ENCODE measurements at regions not wholly inside any gene's neighbourhood (a gene's known extent, or its start where the extent isn't known, plus 50 kb on each side); places are given as distances from the start of the nearest gene placed in this dataset.
"Not testable (repeated sequence)": the region's sequence is repeated elsewhere in the genome, so short reads cannot be mapped to it uniquely, and the experiment has no call there.

GRCh38 chr2:89756616-89757015 is 1065.1 kb downstream of the RPIA start:
- not testable (repeated sequence) for H3K9me3 ChIP-seq, H3K4me1 ChIP-seq, H3K36me3 ChIP-seq, H3K27ac ChIP-seq, H3K27me3 ChIP-seq, H4K20me1 ChIP-seq, H3K4me3 ChIP-seq, H3K9ac ChIP-seq, H3K4me2 ChIP-seq

- H3K4me3 ChIP-seq, H3K4me2 ChIP-seq, H3K36me3 ChIP-seq, H3K27me3 ChIP-seq, H3K9me3 ChIP-seq, H4K20me1 ChIP-seq, H3K27ac ChIP-seq, H3K4me1 ChIP-seq, H3K9ac ChIP-seq: not testable (repeated sequence)
Observed at GRCh38 chr2:89758332-89759026, 1067.0 kb downstream of the RPIA start.

- H3K9me3 ChIP-seq: peaks cover 26% of the 10 kb centered on the region
- H3K4me3 ChIP-seq: not testable (repeated sequence)
Observed at GRCh38 chr2:89760762-89761161, 1069.3 kb downstream of the RPIA start.

DNA sequence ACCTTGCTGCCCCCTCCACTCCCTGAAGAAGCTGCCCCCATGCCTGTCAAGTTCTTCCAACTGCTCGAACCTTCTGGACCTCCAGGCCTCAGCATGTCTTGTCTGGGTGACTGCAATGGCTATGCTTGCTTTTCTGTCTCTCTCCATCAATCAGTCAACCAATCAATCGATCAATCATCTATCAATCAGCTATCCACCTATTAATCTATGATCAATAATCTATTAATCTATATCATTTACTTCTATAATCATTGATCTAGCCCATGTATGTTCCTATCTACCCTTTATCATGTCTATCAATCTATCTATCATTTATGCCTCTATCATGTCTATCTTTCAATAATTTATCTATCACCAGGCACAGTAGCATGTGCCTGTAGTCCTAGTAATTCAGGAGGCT is 1069.7 kb downstream of the RPIA start:
- not testable (repeated sequence) for H3K27ac ChIP-seq, H3K4me1 ChIP-seq, H3K27me3 ChIP-seq, H3K4me3 ChIP-seq, H4K20me1 ChIP-seq, H3K9ac ChIP-seq, H3K4me2 ChIP-seq, H3K36me3 ChIP-seq
- H3K9me3 ChIP-seq: peaks cover 29% of the 10 kb centered on the region

More at GRCh38 chr2:89760762-89761161, 1069.3 kb downstream of the RPIA start:
- not testable (repeated sequence) for H3K4me2 ChIP-seq, H4K20me1 ChIP-seq, H3K36me3 ChIP-seq, H3K27me3 ChIP-seq, H3K9ac ChIP-seq, H3K27ac ChIP-seq, H3K4me1 ChIP-seq

- H4K20me1 ChIP-seq, H3K27ac ChIP-seq, H3K4me3 ChIP-seq, H3K4me2 ChIP-seq, H3K9ac ChIP-seq, H3K36me3 ChIP-seq, H3K4me1 ChIP-seq: not testable (repeated sequence)
- H3K9me3 ChIP-seq: peaks cover 36% of the 10 kb centered on the region
- H3K27me3 ChIP-seq: peaks cover 14% of the 10 kb centered on the region
Observed at GRCh38 chr2:89761863-89762262, 1070.4 kb downstream of the RPIA start.

- not testable (repeated sequence) for H3K4me1 ChIP-seq, H3K9ac ChIP-seq, H4K20me1 ChIP-seq, H3K27ac ChIP-seq, H3K36me3 ChIP-seq, H3K4me2 ChIP-seq, H3K4me3 ChIP-seq
- Histone ChIP-seq H3K9me3 (peaks cover 44% of the 10 kb centered on the region), H3K27me3 (peaks cover 22% of the 10 kb centered on the region)
Observed at GRCh38 chr2:89762461-89763253, 1071.2 kb downstream of the RPIA start.

DNA sequence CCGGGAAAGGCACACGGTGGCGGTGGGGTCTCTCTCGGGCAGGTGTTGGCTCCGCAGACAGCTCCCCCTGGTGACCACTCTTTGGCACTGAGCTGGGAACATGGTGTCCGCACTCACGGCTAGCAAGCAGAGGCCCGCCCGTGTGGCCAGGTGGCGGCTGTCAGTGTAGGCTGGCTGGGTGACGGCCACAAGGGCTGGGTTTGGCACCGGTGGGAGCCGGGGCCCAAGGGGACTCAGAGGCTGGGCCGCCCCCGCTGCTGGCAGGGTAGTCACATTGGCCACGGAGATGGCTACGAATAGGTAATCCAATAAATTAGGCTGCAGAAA is 1071.7 kb downstream of the RPIA start:
- no peak for TF ChIP-seq Cebpa-rat (IDR thresholded peaks at IDR 0.05)

DNA sequence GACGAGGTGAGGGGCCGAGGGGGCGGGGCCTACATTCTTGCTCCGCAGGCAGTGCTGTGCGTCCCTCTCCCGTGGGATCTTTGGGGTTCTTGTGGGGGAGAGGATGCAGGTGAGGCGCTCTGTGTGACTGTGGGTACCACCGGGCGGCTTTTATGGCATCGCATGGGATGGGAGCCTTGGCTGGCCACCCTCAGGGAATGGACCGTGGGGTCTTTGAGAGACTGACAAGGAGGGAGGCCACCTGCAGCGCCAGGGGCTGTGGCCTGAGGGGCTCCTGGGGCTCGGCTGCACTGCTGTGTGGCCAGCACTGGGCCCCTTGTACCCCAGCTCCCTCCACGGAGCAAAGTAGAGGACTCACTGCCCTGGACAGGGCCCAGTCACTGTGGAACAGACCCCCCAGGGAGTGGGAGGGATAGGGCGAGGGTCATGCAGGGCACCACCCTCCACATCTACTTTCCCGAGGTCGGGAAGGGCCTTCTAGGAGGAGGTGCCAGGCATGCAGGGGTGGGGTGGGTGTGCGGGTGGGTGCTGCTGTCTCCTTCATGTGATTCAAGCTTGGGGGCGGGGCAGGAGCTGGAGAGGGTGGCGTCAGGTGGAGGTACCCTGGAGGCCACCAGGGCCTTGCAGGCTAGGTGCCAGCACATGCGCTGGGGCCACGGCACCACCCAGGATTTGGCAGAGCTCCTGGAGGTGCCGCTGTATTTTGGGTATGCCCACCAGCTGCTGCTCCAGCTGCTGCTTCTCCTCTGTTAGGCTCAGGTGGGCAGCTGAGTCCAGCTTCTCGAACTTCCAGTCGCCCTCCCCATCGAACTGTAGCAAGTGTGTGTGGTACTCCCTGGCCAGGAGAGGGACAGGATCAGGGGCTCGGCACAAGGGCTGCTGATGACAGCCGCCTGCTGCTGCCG is 1072.4 kb downstream of the RPIA start:
- Histone ChIP-seq H3K27me3 (peaks cover 34% of the 10 kb centered on the region), H3K4me3 (no peak overlapping the region), H3K9me3 (peaks cover 47% of the 10 kb centered on the region), H3K4me1 (no peaks in the 10 kb centered on the region), H3K36me3 (no peaks in the 10 kb centered on the region), H3K9ac (no peak overlapping the region), H3K4me2 (no peak overlapping the region), H4K20me1 (no peaks in the 10 kb centered on the region), H3K27ac (no peak overlapping the region)
- no peak for TF ChIP-seq Cebpa-rat (IDR thresholded peaks at IDR 0.05)

More for the DNA sequence above, 1071.7 kb downstream of the RPIA start:
- Histone ChIP-seq H3K9ac (no peak overlapping the region), H3K36me3 (no peaks in the 10 kb centered on the region), H3K4me3 (no peak overlapping the region), H4K20me1 (no peaks in the 10 kb centered on the region), H3K4me2 (no peak overlapping the region), H3K27ac (no peak overlapping the region), H3K4me1 (no peaks in the 10 kb centered on the region), H3K27me3 (peaks cover 28% of the 10 kb centered on the region), H3K9me3 (peaks cover 47% of the 10 kb centered on the region)

DNA sequence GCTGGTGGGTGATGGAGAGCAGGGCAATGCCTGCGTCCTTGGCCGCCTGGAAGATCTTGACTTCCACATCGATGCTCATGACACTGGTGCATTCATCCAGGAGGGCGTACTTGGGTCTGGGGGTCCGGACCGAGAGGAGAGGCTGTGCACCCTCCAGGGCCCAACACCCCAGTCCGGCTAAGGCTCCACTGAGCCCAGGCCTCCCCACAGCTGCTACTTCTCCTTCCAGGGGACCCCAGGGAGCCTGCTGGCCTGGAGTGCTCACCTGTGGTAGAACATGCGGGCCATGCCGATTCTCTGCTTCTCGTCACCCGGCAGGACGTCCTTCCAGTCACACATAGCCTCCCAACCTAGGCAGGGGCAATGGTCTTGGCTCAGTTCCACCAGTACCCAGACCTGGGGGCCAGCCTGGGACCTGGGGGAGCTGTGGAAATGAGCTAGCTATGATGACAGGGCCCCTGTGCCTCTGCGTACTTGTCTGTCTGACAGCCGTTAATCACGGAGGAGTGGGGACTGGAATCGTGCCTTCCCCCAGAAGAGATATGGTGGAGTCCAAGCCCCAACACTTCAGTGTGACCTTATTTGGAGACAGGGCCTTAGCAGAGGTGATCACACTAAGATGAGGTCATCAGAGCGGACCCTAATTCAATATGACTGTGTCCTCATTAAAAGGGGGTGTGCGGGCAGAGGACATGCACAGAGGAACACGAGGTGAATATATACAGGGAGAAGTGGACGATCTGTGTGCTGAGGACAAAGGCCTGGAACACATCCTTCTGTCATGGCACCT is 1073.3 kb downstream of the RPIA start:
- not testable (repeated sequence) for H4K20me1 ChIP-seq, H3K9ac ChIP-seq, H3K4me2 ChIP-seq, H3K4me1 ChIP-seq, H3K36me3 ChIP-seq, H3K4me3 ChIP-seq, H3K27ac ChIP-seq
- peaks cover 47% of the 10 kb centered on the region for H3K9me3 ChIP-seq
- H3K27me3 ChIP-seq: peaks cover 40% of the 10 kb centered on the region

- H3K4me3 ChIP-seq, H3K4me2 ChIP-seq, H3K4me1 ChIP-seq, H4K20me1 ChIP-seq, H3K36me3 ChIP-seq, H3K9ac ChIP-seq, H3K27ac ChIP-seq: not testable (repeated sequence)
- peaks cover 47% of the 10 kb centered on the region for H3K9me3 ChIP-seq
- H3K27me3 ChIP-seq: peaks cover 40% of the 10 kb centered on the region
Observed at GRCh38 chr2:89765361-89765718, 1073.9 kb downstream of the RPIA start.

GRCh38 chr2:89766141-89766990 is 1074.9 kb downstream of the RPIA start:
- not testable (repeated sequence) for H3K4me1 ChIP-seq, H3K4me2 ChIP-seq, H4K20me1 ChIP-seq, H3K36me3 ChIP-seq, H3K4me3 ChIP-seq, H3K9ac ChIP-seq, H3K27ac ChIP-seq
- H3K27me3 ChIP-seq: peaks cover 40% of the 10 kb centered on the region
- H3K9me3 ChIP-seq: peaks cover 47% of the 10 kb centered on the region

DNA sequence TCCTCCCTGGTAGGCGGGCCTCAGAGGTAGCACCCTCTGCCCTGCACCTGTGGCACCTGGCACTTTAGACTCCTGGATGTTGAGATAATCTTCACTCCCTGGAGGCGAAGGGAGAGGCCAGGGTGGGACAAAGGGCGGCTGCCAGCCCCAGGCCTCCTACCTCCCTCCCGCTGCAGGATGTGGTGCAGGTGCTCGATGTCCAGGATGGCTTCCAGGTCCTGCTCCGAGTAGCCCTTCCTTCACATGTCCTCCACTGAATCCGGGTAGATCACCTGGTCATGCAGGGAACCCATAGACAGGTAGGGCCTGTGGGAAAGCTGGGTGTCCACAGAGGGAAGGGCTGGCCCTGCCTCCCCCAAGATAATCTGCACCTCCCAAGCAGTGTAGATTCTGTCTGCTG is 1075.6 kb downstream of the RPIA start:
- not testable (repeated sequence) for H3K4me3 ChIP-seq, H3K4me2 ChIP-seq

More for the DNA sequence above, 1075.6 kb downstream of the RPIA start:
- not testable (repeated sequence) for H3K36me3 ChIP-seq, H3K9ac ChIP-seq, H3K4me1 ChIP-seq, H4K20me1 ChIP-seq, H3K27ac ChIP-seq
- peaks cover 40% of the 10 kb centered on the region for H3K27me3 ChIP-seq
- H3K9me3 ChIP-seq: peaks cover 47% of the 10 kb centered on the region

Measured in BLaER1 (cell line).